ENCODE measurements at regions not wholly inside any gene's neighbourhood (a gene's known extent, or its start where the extent isn't known, plus 50 kb on each side); places are given as distances from the start of the nearest gene placed in this dataset.

GRCh38 chr1:56188855-56189254, 390.5 kb downstream of the PLPP3 start:
- no peak for DNase-seq

GRCh38 chr1:56188221-56188620, 391.1 kb downstream of the PLPP3 start:
- no peak for TF ChIP-seq CTCF (IDR thresholded peaks at IDR 0.05; ENCODE audit: partially characterized antibody, unreplicated experiment)
- Mint-ChIP-seq H3K36me3 (ENCODE audit: unreplicated experiment) (no peaks in the 10 kb centered on the region), H3K9me3 (ENCODE audit: unreplicated experiment) (no peaks in the 10 kb centered on the region), H3K27ac (ENCODE audit: unreplicated experiment) (no peak overlapping the region), H3K4me1 (ENCODE audit: low read depth, unreplicated experiment) (peaks cover 1% of the 10 kb centered on the region), H3K4me3 (ENCODE audit: unreplicated experiment) (no peak overlapping the region), H3K27me3 (ENCODE audit: unreplicated experiment) (no peaks in the 10 kb centered on the region)
- no peak for DNase-seq

More at GRCh38 chr1:56188855-56189254, 390.5 kb downstream of the PLPP3 start:
- H3K27me3 Mint-ChIP-seq (ENCODE audit: unreplicated experiment) = no peaks in the 10 kb centered on the region
- no peak for TF ChIP-seq CTCF (IDR thresholded peaks at IDR 0.05; ENCODE audit: partially characterized antibody, unreplicated experiment)
- peaks cover 1% of the 10 kb centered on the region for H3K4me1 Mint-ChIP-seq (ENCODE audit: low read depth, unreplicated experiment)
- no peaks in the 10 kb centered on the region for H3K36me3 Mint-ChIP-seq (ENCODE audit: unreplicated experiment)
- no peaks in the 10 kb centered on the region for H3K9me3 Mint-ChIP-seq (ENCODE audit: unreplicated experiment)
- H3K4me3 Mint-ChIP-seq (ENCODE audit: unreplicated experiment) = no peak overlapping the region
- H3K27ac Mint-ChIP-seq (ENCODE audit: unreplicated experiment) = no peak overlapping the region

- Mint-ChIP-seq H3K27me3 (ENCODE audit: unreplicated experiment) (no peaks in the 10 kb centered on the region), H3K36me3 (ENCODE audit: unreplicated experiment) (no peaks in the 10 kb centered on the region), H3K9me3 (ENCODE audit: unreplicated experiment) (no peaks in the 10 kb centered on the region), H3K4me1 (ENCODE audit: low read depth, unreplicated experiment) (peaks cover 1% of the 10 kb centered on the region), H3K4me3 (ENCODE audit: unreplicated experiment) (no peak overlapping the region), H3K27ac (ENCODE audit: unreplicated experiment) (no peak overlapping the region)
- DNase-seq = no peak
- TF ChIP-seq CTCF (IDR thresholded peaks at IDR 0.05; ENCODE audit: partially characterized antibody, unreplicated experiment) = no peak
These were observed 392.0 kb downstream of the PLPP3 start for GRCh38 chr1:56187405-56187804.

GRCh38 chr1:56185493-56185892, 393.9 kb downstream of the PLPP3 start:
- H3K27ac Mint-ChIP-seq (ENCODE audit: unreplicated experiment) = no peak overlapping the region
- H3K27me3 Mint-ChIP-seq (ENCODE audit: unreplicated experiment) = no peaks in the 10 kb centered on the region
- H3K4me3 Mint-ChIP-seq (ENCODE audit: unreplicated experiment) = no peak overlapping the region
- H3K4me1 Mint-ChIP-seq (ENCODE audit: low read depth, unreplicated experiment) = peaks cover 1% of the 10 kb centered on the region
- H3K9me3 Mint-ChIP-seq (ENCODE audit: unreplicated experiment) = no peaks in the 10 kb centered on the region
- no peak for TF ChIP-seq CTCF (IDR thresholded peaks at IDR 0.05; ENCODE audit: partially characterized antibody, unreplicated experiment)
- H3K36me3 Mint-ChIP-seq (ENCODE audit: unreplicated experiment) = no peaks in the 10 kb centered on the region
- DNase-seq = no peak

GRCh38 chr1:56183151-56183550, 396.2 kb downstream of the PLPP3 start:
- no peak for DNase-seq
- no peaks in the 10 kb centered on the region for H3K36me3 Mint-ChIP-seq (ENCODE audit: unreplicated experiment)
- H3K4me3 Mint-ChIP-seq (ENCODE audit: unreplicated experiment) = no peak overlapping the region
- H3K27ac Mint-ChIP-seq (ENCODE audit: unreplicated experiment) = no peak overlapping the region
- H3K4me1 Mint-ChIP-seq (ENCODE audit: low read depth, unreplicated experiment) = peaks cover 1% of the 10 kb centered on the region
- no peaks in the 10 kb centered on the region for H3K9me3 Mint-ChIP-seq (ENCODE audit: unreplicated experiment)
- no peaks in the 10 kb centered on the region for H3K27me3 Mint-ChIP-seq (ENCODE audit: unreplicated experiment)
- no peak for TF ChIP-seq CTCF (IDR thresholded peaks at IDR 0.05; ENCODE audit: partially characterized antibody, unreplicated experiment)

Measured in glutamatergic neuron (in vitro differentiated cells).